CD4-positive, alpha-beta T cell treated with Interleukin-15 for 1 hour (primary cell): ENCODE measurements at regions not wholly inside any gene's neighbourhood (a gene's known extent, or its start where the extent isn't known, plus 50 kb on each side); places are given as distances from the start of the nearest gene placed in this dataset.

ENCODE experiments used
- DNase-seq: peaks from one replicate; pipeline ENCODE4 v3.0.0-alpha.2; 2020

GRCh38 chr9:26735160-26735559, 157.4 kb downstream of the CAAP1 start:
- no peak for DNase-seq

GRCh38 chr9:26729187-26729586, 163.4 kb downstream of the CAAP1 start:
- DNase-seq, result no peak

- no peak for DNase-seq
Observed at GRCh38 chr9:26727471-26727870, 165.1 kb downstream of the CAAP1 start.

GRCh38 chr9:26725573-26725972, 167.0 kb downstream of the CAAP1 start:
- DNase-seq, result no peak

- no peak for DNase-seq
Observed at GRCh38 chr9:26723486-26723885, 169.1 kb downstream of the CAAP1 start.

GRCh38 chr9:26722755-26723154, 169.8 kb downstream of the CAAP1 start:
- DNase-seq, result no peak

- DNase-seq, result no peak
Observed at GRCh38 chr9:26710008-26710407, 182.6 kb downstream of the CAAP1 start.

- DNase-seq, result no peak
Observed at GRCh38 chr9:26706223-26706622, 186.4 kb downstream of the CAAP1 start.

- no peak for DNase-seq
Observed at GRCh38 chr9:26695298-26695622, 197.3 kb downstream of the CAAP1 start.

GRCh38 chr9:26694381-26695297, 198.0 kb downstream of the CAAP1 start:
- DNase-seq, result no peak

GRCh38 chr9:26689041-26689440, 203.6 kb downstream of the CAAP1 start:
- no peak for DNase-seq

GRCh38 chr9:26687421-26687820, 205.2 kb downstream of the CAAP1 start:
- DNase-seq, result no peak

GRCh38 chr9:26685818-26686217, 206.8 kb downstream of the CAAP1 start:
- DNase-seq, result no peak

- no peak for DNase-seq
Observed at GRCh38 chr9:26684029-26684428, 208.6 kb downstream of the CAAP1 start.

- DNase-seq, result no peak
Observed at GRCh38 chr9:26682796-26683496, 209.7 kb downstream of the CAAP1 start.

GRCh38 chr9:26682041-26682440, 210.6 kb downstream of the CAAP1 start:
- no peak for DNase-seq

GRCh38 chr9:26677965-26678706, 214.5 kb downstream of the CAAP1 start:
- DNase-seq, result no peak

- no peak for DNase-seq
Observed at GRCh38 chr9:26675035-26675434, 217.6 kb downstream of the CAAP1 start.

GRCh38 chr9:26673261-26673660, 219.3 kb downstream of the CAAP1 start:
- no peak for DNase-seq

- DNase-seq, result no peak
Observed at GRCh38 chr9:26669701-26670670, 222.6 kb downstream of the CAAP1 start.

- DNase-seq, result no peak
Observed at GRCh38 chr9:26667882-26668281, 224.7 kb downstream of the CAAP1 start.

- no peak for DNase-seq
Observed at GRCh38 chr9:26665666-26666065, 226.9 kb downstream of the CAAP1 start.
